GM23338 (cell line): ENCODE measurements at regions not wholly inside any gene's neighbourhood (a gene's known extent, or its start where the extent isn't known, plus 50 kb on each side); places are given as distances from the start of the nearest gene placed in this dataset.

Experiments
- ATAC-seq: fragments of 200-7000 bp; cut with Tn5 transposase; 3 replicates; pipeline ENCODE4 v1.9.1; 2020
- DNase-seq: peaks from one replicate; pipeline ENCODE4 v3.0.0-alpha.2; 2015; ENCODE audit warnings: low spot score
- H2AFZ ChIP-seq: fragments of 200-600 bp; sonication (generic); 2 replicates; pipeline ENCODE4 v1.8.0; 2016; ENCODE audit warnings: antibody characterized with exemption, mild to moderate bottlenecking, moderate library complexity
- H3F3A ChIP-seq: fragments of 200-600 bp; sonication (generic); replicated peaks from 2 replicates; pipeline ENCODE4 v1.8.0; 2017; ENCODE audit warnings: antibody characterized with exemption, mixed run types, low read depth
- H3K27ac ChIP-seq: fragments of 200-600 bp; sonication (generic); 2 replicates; pipeline ENCODE4 v1.6.1; 2016; ENCODE audit warnings: low read depth
- H3K27me3 ChIP-seq: fragments of 200-600 bp; sonication (generic); 2 replicates; pipeline ENCODE4 v1.8.0; 2016; ENCODE audit warnings: mild to moderate bottlenecking, mixed run types, moderate library complexity; ENCODE audit not compliant: insufficient read depth
- H3K36me3 ChIP-seq: fragments of 200-600 bp; sonication (generic); 2 replicates; pipeline ENCODE4 v1.8.0; 2016; ENCODE audit warnings: mild to moderate bottlenecking; ENCODE audit not compliant: insufficient read depth
- H3K4me1 ChIP-seq: fragments of 200-600 bp; sonication (generic); 2 replicates; pipeline ENCODE4 v1.8.0; 2016; ENCODE audit warnings: mild to moderate bottlenecking, moderate library complexity; ENCODE audit not compliant: insufficient read depth
- H3K4me2 ChIP-seq: fragments of 200-600 bp; sonication (generic); 2 replicates; pipeline ENCODE4 v1.7.1; 2017; ENCODE audit warnings: mixed run types
- H3K4me3 ChIP-seq: fragments of 200-600 bp; sonication (generic); 2 replicates; pipeline ENCODE4 v1.6.1; 2016; ENCODE audit warnings: mixed run types
- H3K79me2 ChIP-seq: fragments of 200-600 bp; sonication (generic); replicated peaks from 2 replicates; pipeline ENCODE4 v1.8.0; 2017; ENCODE audit warnings: mild to moderate bottlenecking; ENCODE audit not compliant: insufficient read depth
- H3K9me2 ChIP-seq: fragments of 200-600 bp; sonication (generic); 2 replicates; pipeline ENCODE4 v1.8.0; 2017; ENCODE audit not compliant: insufficient read depth
- H4K20me1 ChIP-seq: fragments of 200-600 bp; sonication (generic); replicated peaks from 2 replicates; pipeline ENCODE4 v1.8.0; 2017; ENCODE audit warnings: mild to moderate bottlenecking; ENCODE audit not compliant: insufficient read depth
- H3K27ac Mint-ChIP-seq: 2 replicates; pipeline ENCODE4 v1.8.0; 2020; ENCODE audit warnings: inconsistent platforms, mild to moderate bottlenecking, moderate library complexity, mixed read lengths
- H3K27me3 Mint-ChIP-seq: 3 replicates; pipeline ENCODE4 v1.8.0; 2022; ENCODE audit warnings: low read depth, mild to moderate bottlenecking, moderate library complexity, mixed read lengths, inconsistent platforms; ENCODE audit not compliant: insufficient read depth, poor library complexity
- H3K36me3 Mint-ChIP-seq: 3 replicates; pipeline ENCODE4 v1.8.0; 2021; ENCODE audit warnings: low read depth, mild to moderate bottlenecking, inconsistent platforms, moderate library complexity, mixed read lengths
- H3K4me1 Mint-ChIP-seq: 3 replicates; pipeline ENCODE4 v1.8.0; 2020; ENCODE audit warnings: mild to moderate bottlenecking, inconsistent platforms, mixed read lengths
- H3K4me3 Mint-ChIP-seq: 3 replicates; pipeline ENCODE4 v1.8.0; 2021; ENCODE audit warnings: moderate library complexity, mild to moderate bottlenecking, inconsistent platforms, mixed read lengths
- H3K9me3 Mint-ChIP-seq: 3 replicates; pipeline ENCODE4 v1.8.0; 2020; ENCODE audit warnings: moderate library complexity, mild to moderate bottlenecking, inconsistent platforms, mixed read lengths
- CREB1 ChIP-seq: fragments of 250-450 bp; sonication (Bioruptor Pico); IDR thresholded peaks from 2 replicates; pipeline ENCODE4 v1.5.0; 2020; ENCODE audit warnings: low read depth, mild to moderate bottlenecking, moderate library complexity
- JUNB ChIP-seq: IDR thresholded peaks from one replicate; pipeline ENCODE4 v1.6.1; 2016; ENCODE audit warnings: antibody characterized with exemption; ENCODE audit not compliant: unreplicated experiment
- POLR2AphosphoS5 ChIP-seq: IDR thresholded peaks from 2 replicates; pipeline ENCODE4 v1.6.1; 2016; ENCODE audit warnings: antibody characterized with exemption, low read depth
- ZNF331 ChIP-seq: fragments of 250-450 bp; sonication (Bioruptor Pico); IDR thresholded peaks from 2 replicates; pipeline ENCODE4 v1.5.0; 2020; ENCODE audit warnings: low read depth, mild to moderate bottlenecking, moderate library complexity
- TF ChIP-seq, protein P1 (sequence below): fragments of 250-450 bp; sonication (Bioruptor Pico); IDR thresholded peaks from 2 replicates; pipeline ENCODE4 v1.5.0; 2020; ENCODE audit warnings: mild to moderate bottlenecking, moderate library complexity
- TF ChIP-seq, protein P2 (sequence below): IDR thresholded peaks from 2 replicates; pipeline ENCODE4 v1.6.1; 2016; ENCODE audit warnings: antibody characterized with exemption
- TF ChIP-seq, protein P3 (sequence below), 2 experiments: fragments of 200-600 bp in 1 of 2; sonication (generic) in 1 of 2; conservative IDR thresholded peaks; 2 replicates each; pipeline versions ENCODE4 v1.5.1 to v1.6.1; 2016 to 2017; ENCODE audit warnings: antibody characterized with exemption in 2 of 2, low read depth in 2 of 2, mild to moderate bottlenecking in 2 of 2, moderate library complexity in 1 of 2

DNA sequence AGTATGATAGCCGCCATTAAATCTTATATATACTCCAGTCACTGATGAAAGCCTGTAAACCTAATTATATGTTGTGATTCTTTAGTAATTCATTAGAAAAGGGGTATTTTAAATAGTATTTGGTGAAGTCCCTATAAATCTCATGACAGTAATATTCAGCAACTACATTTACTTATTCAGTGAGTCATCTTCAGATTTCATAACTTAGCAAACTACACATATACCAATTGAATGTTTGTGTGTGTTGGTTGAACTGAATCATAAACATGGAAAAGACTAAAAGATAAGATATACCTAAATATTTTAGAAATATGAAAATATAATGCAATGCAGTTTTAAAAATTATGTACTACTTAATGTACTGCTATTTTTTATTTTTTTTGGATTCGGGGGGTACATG lies 1050.4 kb downstream of the MAT2B start (continued):
- TF ChIP-seq, protein P1, sequence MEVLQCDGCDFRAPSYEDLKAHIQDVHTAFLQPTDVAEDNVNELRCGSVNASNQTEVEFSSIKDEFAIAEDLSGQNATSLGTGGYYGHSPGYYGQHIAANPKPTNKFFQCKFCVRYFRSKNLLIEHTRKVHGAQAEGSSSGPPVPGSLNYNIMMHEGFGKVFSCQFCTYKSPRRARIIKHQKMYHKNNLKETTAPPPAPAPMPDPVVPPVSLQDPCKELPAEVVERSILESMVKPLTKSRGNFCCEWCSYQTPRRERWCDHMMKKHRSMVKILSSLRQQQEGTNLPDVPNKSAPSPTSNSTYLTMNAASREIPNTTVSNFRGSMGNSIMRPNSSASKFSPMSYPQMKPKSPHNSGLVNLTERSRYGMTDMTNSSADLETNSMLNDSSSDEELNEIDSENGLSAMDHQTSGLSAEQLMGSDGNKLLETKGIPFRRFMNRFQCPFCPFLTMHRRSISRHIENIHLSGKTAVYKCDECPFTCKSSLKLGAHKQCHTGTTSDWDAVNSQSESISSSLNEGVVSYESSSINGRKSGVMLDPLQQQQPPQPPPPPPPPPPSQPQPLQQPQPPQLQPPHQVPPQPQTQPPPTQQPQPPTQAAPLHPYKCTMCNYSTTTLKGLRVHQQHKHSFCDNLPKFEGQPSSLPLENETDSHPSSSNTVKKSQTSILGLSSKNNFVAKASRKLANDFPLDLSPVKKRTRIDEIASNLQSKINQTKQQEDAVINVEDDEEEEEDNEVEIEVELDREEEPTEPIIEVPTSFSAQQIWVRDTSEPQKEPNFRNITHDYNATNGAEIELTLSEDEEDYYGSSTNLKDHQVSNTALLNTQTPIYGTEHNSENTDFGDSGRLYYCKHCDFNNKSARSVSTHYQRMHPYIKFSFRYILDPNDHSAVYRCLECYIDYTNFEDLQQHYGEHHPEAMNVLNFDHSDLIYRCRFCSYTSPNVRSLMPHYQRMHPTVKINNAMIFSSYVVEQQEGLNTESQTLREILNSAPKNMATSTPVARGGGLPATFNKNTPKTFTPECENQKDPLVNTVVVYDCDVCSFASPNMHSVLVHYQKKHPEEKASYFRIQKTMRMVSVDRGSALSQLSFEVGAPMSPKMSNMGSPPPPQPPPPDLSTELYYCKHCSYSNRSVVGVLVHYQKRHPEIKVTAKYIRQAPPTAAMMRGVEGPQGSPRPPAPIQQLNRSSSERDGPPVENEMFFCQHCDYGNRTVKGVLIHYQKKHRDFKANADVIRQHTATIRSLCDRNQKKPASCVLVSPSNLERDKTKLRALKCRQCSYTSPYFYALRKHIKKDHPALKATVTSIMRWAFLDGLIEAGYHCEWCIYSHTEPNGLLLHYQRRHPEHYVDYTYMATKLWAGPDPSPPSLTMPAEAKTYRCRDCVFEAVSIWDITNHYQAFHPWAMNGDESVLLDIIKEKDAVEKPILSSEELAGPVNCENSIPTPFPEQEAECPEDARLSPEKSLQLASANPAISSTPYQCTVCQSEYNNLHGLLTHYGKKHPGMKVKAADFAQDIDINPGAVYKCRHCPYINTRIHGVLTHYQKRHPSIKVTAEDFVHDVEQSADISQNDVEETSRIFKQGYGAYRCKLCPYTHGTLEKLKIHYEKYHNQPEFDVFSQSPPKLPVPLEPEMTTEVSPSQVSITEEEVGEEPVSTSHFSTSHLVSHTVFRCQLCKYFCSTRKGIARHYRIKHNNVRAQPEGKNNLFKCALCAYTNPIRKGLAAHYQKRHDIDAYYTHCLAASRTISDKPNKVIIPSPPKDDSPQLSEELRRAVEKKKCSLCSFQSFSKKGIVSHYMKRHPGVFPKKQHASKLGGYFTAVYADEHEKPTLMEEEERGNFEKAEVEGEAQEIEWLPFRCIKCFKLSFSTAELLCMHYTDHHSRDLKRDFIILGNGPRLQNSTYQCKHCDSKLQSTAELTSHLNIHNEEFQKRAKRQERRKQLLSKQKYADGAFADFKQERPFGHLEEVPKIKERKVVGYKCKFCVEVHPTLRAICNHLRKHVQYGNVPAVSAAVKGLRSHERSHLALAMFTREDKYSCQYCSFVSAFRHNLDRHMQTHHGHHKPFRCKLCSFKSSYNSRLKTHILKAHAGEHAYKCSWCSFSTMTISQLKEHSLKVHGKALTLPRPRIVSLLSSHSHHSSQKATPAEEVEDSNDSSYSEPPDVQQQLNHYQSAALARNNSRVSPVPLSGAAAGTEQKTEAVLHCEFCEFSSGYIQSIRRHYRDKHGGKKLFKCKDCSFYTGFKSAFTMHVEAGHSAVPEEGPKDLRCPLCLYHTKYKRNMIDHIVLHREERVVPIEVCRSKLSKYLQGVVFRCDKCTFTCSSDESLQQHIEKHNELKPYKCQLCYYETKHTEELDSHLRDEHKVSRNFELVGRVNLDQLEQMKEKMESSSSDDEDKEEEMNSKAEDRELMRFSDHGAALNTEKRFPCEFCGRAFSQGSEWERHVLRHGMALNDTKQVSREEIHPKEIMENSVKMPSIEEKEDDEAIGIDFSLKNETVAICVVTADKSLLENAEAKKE (CRISPR knock-in tag), result no peak
- TF ChIP-seq JUNB, result no peak
- TF ChIP-seq, protein P2, sequence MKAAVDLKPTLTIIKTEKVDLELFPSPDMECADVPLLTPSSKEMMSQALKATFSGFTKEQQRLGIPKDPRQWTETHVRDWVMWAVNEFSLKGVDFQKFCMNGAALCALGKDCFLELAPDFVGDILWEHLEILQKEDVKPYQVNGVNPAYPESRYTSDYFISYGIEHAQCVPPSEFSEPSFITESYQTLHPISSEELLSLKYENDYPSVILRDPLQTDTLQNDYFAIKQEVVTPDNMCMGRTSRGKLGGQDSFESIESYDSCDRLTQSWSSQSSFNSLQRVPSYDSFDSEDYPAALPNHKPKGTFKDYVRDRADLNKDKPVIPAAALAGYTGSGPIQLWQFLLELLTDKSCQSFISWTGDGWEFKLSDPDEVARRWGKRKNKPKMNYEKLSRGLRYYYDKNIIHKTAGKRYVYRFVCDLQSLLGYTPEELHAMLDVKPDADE, result no peak

DNA sequence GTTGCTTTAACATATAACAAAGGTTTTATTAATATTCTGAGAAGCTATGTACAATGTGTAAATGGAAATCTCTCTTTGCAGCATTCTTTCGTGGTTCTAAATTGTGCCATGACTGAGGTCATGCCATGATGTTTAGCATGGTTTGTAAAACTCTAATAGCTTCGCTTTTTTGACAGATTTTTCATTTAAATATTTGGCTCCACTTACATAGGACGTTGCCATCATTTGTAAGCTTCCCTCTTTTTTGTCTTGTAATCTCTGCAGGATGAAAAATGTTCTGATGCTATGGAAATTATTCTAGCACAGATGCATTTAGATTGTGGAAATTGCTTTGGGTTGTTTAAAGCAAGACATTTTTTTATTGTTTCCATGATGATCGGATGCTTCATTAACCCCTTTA lies 1054.8 kb downstream of the MAT2B start:
- DNase-seq, result no peak
- no peaks in the 10 kb centered on the region for H3K9me2 ChIP-seq
- H3F3A ChIP-seq, result no peaks in the 10 kb centered on the region
- no peak overlapping the region for H3K4me2 ChIP-seq
- no peaks in the 10 kb centered on the region for H4K20me1 ChIP-seq
- no peaks in the 10 kb centered on the region for H3K27me3 Mint-ChIP-seq
- no peaks in the 10 kb centered on the region for H3K36me3 Mint-ChIP-seq
- H3K4me1 Mint-ChIP-seq, result no peaks in the 10 kb centered on the region; the same call in 2 of the 3 replicates
- H3K27me3 ChIP-seq, result no peaks in the 10 kb centered on the region
- ATAC-seq, result no peak
- H3K27ac ChIP-seq, result no peak overlapping the region
- H3K4me3 ChIP-seq, result no peak overlapping the region
- H3K36me3 ChIP-seq, result no peaks in the 10 kb centered on the region
- H3K9me3 Mint-ChIP-seq, result no peaks in the 10 kb centered on the region
- H3K27ac Mint-ChIP-seq, result no peak overlapping the region
- H3K4me3 Mint-ChIP-seq, result no peak overlapping the region
- H3K4me1 ChIP-seq, result no peaks in the 10 kb centered on the region
- H2AFZ ChIP-seq, result no peak overlapping the region
- no peaks in the 10 kb centered on the region for H3K79me2 ChIP-seq
- TF ChIP-seq, protein P2, result no peak
- TF ChIP-seq CREB1 (CRISPR knock-in tag), result no peak
- no peak for TF ChIP-seq ZNF331
- TF ChIP-seq POLR2AphosphoS5, result no peak
- TF ChIP-seq, protein P3, sequence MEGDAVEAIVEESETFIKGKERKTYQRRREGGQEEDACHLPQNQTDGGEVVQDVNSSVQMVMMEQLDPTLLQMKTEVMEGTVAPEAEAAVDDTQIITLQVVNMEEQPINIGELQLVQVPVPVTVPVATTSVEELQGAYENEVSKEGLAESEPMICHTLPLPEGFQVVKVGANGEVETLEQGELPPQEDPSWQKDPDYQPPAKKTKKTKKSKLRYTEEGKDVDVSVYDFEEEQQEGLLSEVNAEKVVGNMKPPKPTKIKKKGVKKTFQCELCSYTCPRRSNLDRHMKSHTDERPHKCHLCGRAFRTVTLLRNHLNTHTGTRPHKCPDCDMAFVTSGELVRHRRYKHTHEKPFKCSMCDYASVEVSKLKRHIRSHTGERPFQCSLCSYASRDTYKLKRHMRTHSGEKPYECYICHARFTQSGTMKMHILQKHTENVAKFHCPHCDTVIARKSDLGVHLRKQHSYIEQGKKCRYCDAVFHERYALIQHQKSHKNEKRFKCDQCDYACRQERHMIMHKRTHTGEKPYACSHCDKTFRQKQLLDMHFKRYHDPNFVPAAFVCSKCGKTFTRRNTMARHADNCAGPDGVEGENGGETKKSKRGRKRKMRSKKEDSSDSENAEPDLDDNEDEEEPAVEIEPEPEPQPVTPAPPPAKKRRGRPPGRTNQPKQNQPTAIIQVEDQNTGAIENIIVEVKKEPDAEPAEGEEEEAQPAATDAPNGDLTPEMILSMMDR (conservative IDR thresholded peaks at IDR 0.05; ENCODE audit: low read depth in 2 of 2), result no peak
